ENCODE measurements at regions not wholly inside any gene's neighbourhood (a gene's known extent, or its start where the extent isn't known, plus 50 kb on each side); places are given as distances from the start of the nearest gene placed in this dataset.
"Not testable (repeated sequence)": the region's sequence is repeated elsewhere in the genome, so short reads cannot be mapped to it uniquely, and the experiment has no call there.

- DNase-seq (no peak), ATAC-seq (replicated peaks) (no peak)
- H3K9me3 Mint-ChIP-seq = peaks cover 23 to 35% of the 10 kb centered on the region in 2 donors
- no peaks in the 10 kb centered on the region for H3K4me1 Mint-ChIP-seq (ENCODE audit: low read depth in 2 of 2)
- no peaks in the 10 kb centered on the region for H3K27me3 Mint-ChIP-seq
- H3K4me3 Mint-ChIP-seq = no peak overlapping the region
- no peaks in the 10 kb centered on the region for H3K36me3 Mint-ChIP-seq (ENCODE audit: insufficient read depth)
- no peak overlapping the region for H3K27ac Mint-ChIP-seq
Measured at GRCh38 chr5:17930346-17930745, 296.1 kb downstream of the TAF11L14 start.

DNA sequence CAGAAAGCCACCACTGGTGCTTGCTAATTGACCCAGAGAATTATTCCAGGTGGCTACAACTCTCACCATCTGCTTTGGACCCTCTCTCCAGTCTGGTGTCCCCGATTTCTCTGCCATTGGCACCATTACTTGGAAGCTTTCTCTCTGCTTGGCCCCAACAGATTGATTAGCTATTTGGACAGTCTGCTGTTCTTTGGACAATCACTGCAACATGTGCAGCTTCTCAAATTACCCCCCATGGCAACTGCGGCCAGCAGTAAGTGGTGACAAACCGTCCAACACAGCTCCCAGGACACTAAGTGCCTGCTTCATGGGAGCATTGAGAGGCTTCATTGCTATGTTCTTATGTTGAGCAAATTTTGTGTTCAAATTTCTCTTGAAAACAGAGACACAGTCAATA, 309.8 kb downstream of the TAF11L14 start:
- Mint-ChIP-seq H3K9me3 (peaks cover 19 to 34% of the 10 kb centered on the region in 2 donors), H3K36me3 (ENCODE audit: insufficient read depth) (no peaks in the 10 kb centered on the region), H3K4me1 (ENCODE audit: low read depth in 2 of 2) (no peaks in the 10 kb centered on the region), H3K27ac (no peak overlapping the region), H3K27me3 (no peaks in the 10 kb centered on the region), H3K4me3 (no peak overlapping the region)
- no peak for DNase-seq
- ATAC-seq (replicated peaks) = no peak

DNA sequence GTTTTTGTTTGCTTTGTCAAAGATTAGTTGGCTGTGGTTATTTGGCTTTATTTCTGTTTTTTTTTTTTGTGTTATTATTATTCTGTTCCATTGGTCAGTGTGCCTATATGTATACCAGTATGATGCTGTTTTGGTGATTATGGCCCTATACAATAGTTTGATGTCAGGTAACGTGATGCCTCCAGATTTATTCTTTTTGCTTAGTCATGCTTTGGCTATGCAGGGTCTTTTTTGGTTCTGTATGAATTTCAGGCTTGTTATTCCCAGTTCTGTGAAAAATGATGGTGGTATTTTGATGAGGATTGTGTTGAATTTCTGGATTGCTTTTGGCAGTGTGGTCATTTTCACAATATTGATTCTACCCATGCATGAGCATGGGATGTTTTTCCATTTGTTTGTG, 312.8 kb downstream of the TAF11L14 start:
- ATAC-seq (replicated peaks) (no peak), DNase-seq (no peak)
- no peaks in the 10 kb centered on the region for H3K4me1 Mint-ChIP-seq (ENCODE audit: low read depth in 2 of 2)
- H3K27me3 Mint-ChIP-seq = no peaks in the 10 kb centered on the region
- H3K9me3 Mint-ChIP-seq = peaks cover 6 to 10% of the 10 kb centered on the region in 2 donors
- no peak overlapping the region for H3K27ac Mint-ChIP-seq
- H3K36me3 Mint-ChIP-seq (ENCODE audit: insufficient read depth) = no peaks in the 10 kb centered on the region
- H3K4me3 Mint-ChIP-seq = no peak overlapping the region

DNA sequence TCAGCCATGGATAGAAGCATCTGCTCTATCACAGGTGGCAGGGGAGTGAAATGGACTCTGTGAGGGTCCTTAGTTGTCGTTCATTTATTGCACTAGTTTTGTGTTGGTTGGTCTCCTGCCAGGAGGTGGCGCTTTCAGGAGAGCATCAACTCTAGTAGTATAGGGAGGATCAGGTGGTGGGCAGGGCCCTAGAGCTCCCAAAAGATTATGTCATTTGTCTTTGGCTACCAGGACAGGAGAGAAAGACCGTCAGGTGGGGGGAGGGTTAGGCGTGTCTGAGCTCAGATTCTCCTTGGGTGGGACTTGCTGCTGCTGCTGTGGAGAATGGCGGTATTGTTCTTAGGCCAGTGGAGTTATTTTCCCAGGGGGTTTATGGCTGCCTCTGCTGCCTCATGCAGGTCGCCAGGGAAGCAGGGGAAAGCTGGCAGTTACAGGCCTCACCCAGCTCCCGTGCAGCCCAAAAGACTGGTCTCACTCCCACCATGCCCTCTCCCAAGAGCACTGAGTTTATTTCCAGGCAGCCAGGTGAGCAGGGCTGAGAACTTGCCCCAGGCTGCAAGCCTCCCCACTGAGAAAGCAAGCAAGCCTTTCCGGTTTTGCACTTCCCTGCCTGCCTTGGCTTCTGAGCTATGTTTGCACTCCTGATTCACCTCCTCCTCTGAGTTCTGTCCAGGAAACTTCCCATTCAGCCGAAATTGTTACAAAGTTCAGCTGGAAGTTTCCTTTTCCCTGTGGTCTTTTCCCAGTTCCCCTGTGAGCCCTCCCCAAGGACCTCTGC, 317.3 kb downstream of the TAF11L14 start:
- H3K9me3 Mint-ChIP-seq = peaks cover 13 to 18% of the 10 kb centered on the region in 2 donors
- H3K36me3 Mint-ChIP-seq (ENCODE audit: insufficient read depth) = no peaks in the 10 kb centered on the region
- no peaks in the 10 kb centered on the region for H3K27me3 Mint-ChIP-seq
- no peak overlapping the region for H3K27ac Mint-ChIP-seq
- DNase-seq = no peak
- no peaks in the 10 kb centered on the region for H3K4me1 Mint-ChIP-seq (ENCODE audit: low read depth in 2 of 2)
- no peak overlapping the region for H3K4me3 Mint-ChIP-seq
- ATAC-seq (replicated peaks) = no peak

DNA sequence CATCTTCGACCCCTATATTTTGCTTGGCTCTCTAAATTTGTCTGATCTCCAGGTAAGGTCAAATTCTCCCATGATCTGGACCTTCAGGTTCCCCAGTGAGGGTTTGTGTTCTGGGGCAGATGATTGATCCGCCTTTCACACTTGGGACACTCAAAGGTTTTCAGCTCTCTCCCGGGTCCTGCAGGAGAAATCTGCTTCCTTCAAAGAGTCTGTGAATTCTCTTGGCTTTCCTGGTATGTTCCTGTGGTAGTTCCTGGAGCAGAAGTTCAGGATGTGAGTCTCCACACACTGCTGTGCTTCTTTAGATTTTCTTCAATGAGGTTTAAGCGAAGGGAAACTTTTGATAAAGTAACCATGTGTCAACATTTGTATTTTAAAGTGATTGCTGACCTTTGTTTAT, 318.0 kb downstream of the TAF11L14 start:
- Mint-ChIP-seq H3K4me1 (ENCODE audit: low read depth in 2 of 2) (no peaks in the 10 kb centered on the region), H3K27ac (no peak overlapping the region), H3K9me3 (peaks cover 13 to 18% of the 10 kb centered on the region in 2 donors), H3K27me3 (no peaks in the 10 kb centered on the region), H3K36me3 (ENCODE audit: insufficient read depth) (no peaks in the 10 kb centered on the region), H3K4me3 (no peak overlapping the region)
- no peak for DNase-seq
- no peak for ATAC-seq (replicated peaks)

- DNase-seq = no peak
- Mint-ChIP-seq H3K9me3 (peaks cover 18 to 37% of the 10 kb centered on the region in 2 donors), H3K36me3 (ENCODE audit: insufficient read depth) (no peaks in the 10 kb centered on the region), H3K4me1 (ENCODE audit: low read depth in 2 of 2) (no peaks in the 10 kb centered on the region), H3K27me3 (no peaks in the 10 kb centered on the region), H3K27ac (no peak overlapping the region), H3K4me3 (no peak overlapping the region)
- ATAC-seq (replicated peaks) = no peak
Measured at GRCh38 chr5:17964067-17964466, 329.8 kb downstream of the TAF11L14 start.

GRCh38 chr5:17966640-17967402, 332.6 kb downstream of the TAF11L14 start:
- Mint-ChIP-seq H3K36me3 (ENCODE audit: insufficient read depth) (no peaks in the 10 kb centered on the region), H3K27ac (no peak overlapping the region), H3K4me3 (no peak overlapping the region), H3K4me1 (ENCODE audit: low read depth in 2 of 2) (no peaks in the 10 kb centered on the region), H3K9me3 (peaks cover 12 to 41% of the 10 kb centered on the region in 2 donors), H3K27me3 (no peaks in the 10 kb centered on the region)
- DNase-seq (no peak), ATAC-seq (replicated peaks) (no peak)

GRCh38 chr5:17976404-17976803, 342.1 kb downstream of the TAF11L14 start:
- DNase-seq (no peak), ATAC-seq (replicated peaks) (no peak)
- no peak overlapping the region for H3K27ac Mint-ChIP-seq
- no peak overlapping the region for H3K4me3 Mint-ChIP-seq
- no peaks in the 10 kb centered on the region for H3K4me1 Mint-ChIP-seq (ENCODE audit: low read depth in 2 of 2)
- H3K9me3 Mint-ChIP-seq = peaks cover 5 to 6% of the 10 kb centered on the region in 2 donors
- H3K27me3 Mint-ChIP-seq = no peaks in the 10 kb centered on the region
- no peaks in the 10 kb centered on the region for H3K36me3 Mint-ChIP-seq (ENCODE audit: insufficient read depth)

GRCh38 chr5:17978954-17979353, 344.7 kb downstream of the TAF11L14 start:
- H3K4me3 Mint-ChIP-seq = no peak overlapping the region
- no peaks in the 10 kb centered on the region for H3K4me1 Mint-ChIP-seq (ENCODE audit: low read depth in 2 of 2)
- no peak for DNase-seq
- no peak for ATAC-seq (replicated peaks)
- no peak overlapping the region for H3K27ac Mint-ChIP-seq
- no peaks in the 10 kb centered on the region for H3K27me3 Mint-ChIP-seq
- H3K9me3 Mint-ChIP-seq = peaks cover 3 to 16% of the 10 kb centered on the region in 2 donors
- no peaks in the 10 kb centered on the region for H3K36me3 Mint-ChIP-seq (ENCODE audit: insufficient read depth)

- not testable (repeated sequence) for DNase-seq; H3K27ac Mint-ChIP-seq; ATAC-seq (replicated peaks); H3K36me3 Mint-ChIP-seq (ENCODE audit: insufficient read depth); H3K4me1 Mint-ChIP-seq (ENCODE audit: low read depth in 2 of 2); H3K27me3 Mint-ChIP-seq; H3K4me3 Mint-ChIP-seq
- peaks cover 0 to 18% of the 10 kb centered on the region in 2 donors for H3K9me3 Mint-ChIP-seq
Measured at GRCh38 chr5:17982626-17983025, 348.4 kb downstream of the TAF11L14 start.

DNA sequence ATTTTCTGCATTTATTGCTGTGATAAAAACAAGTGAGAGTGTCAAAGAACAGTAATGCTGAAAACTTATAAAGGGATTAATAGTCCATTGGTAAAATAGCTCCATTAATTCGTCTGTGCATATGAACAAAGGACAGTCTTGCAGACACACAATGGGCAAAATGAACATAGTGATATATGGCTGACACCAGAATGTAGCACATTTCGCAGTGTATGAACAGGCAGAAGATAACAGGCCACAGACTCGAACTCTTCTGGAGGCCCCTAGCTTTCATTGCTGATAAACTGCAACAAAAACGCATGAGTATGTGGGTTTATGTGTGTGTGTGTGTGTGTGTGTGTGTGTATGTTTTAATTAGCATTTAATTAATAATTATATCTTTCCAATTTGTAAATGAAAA, 354.8 kb downstream of the TAF11L14 start:
- Mint-ChIP-seq H3K27ac (no peak overlapping the region), H3K4me3 (no peak overlapping the region), H3K36me3 (ENCODE audit: insufficient read depth) (no peaks in the 10 kb centered on the region), H3K9me3 (peaks cover 6 to 8% of the 10 kb centered on the region in 2 donors), H3K4me1 (ENCODE audit: low read depth in 2 of 2) (no peaks in the 10 kb centered on the region), H3K27me3 (no peaks in the 10 kb centered on the region)
- ATAC-seq (replicated peaks) = no peak
- no peak for DNase-seq

GRCh38 chr5:17989567-17990563, 355.6 kb downstream of the TAF11L14 start:
- H3K9me3 Mint-ChIP-seq = peaks cover 6 to 8% of the 10 kb centered on the region in 2 donors
- H3K36me3 Mint-ChIP-seq (ENCODE audit: insufficient read depth) = no peaks in the 10 kb centered on the region
- no peak for ATAC-seq (replicated peaks)
- H3K4me1 Mint-ChIP-seq (ENCODE audit: low read depth in 2 of 2) = no peaks in the 10 kb centered on the region
- no peak for DNase-seq
- H3K27me3 Mint-ChIP-seq = no peaks in the 10 kb centered on the region
- H3K27ac Mint-ChIP-seq = no peak overlapping the region
- H3K4me3 Mint-ChIP-seq = no peak overlapping the region

- no peaks in the 10 kb centered on the region for H3K27me3 Mint-ChIP-seq
- no peak overlapping the region for H3K4me3 Mint-ChIP-seq
- no peak for DNase-seq
- H3K4me1 Mint-ChIP-seq (ENCODE audit: low read depth in 2 of 2) = no peaks in the 10 kb centered on the region
- no peak overlapping the region for H3K27ac Mint-ChIP-seq
- peaks cover 6 to 7% of the 10 kb centered on the region in 2 donors for H3K9me3 Mint-ChIP-seq
- H3K36me3 Mint-ChIP-seq (ENCODE audit: insufficient read depth) = no peaks in the 10 kb centered on the region
- ATAC-seq (replicated peaks) = no peak
Measured at GRCh38 chr5:17991775-17992174, 357.5 kb downstream of the TAF11L14 start.

Measured in effector memory CD8-positive, alpha-beta T cell (primary cell).